HepG2 (cell line): ENCODE measurements at regions not wholly inside any gene's neighbourhood (a gene's known extent, or its start where the extent isn't known, plus 50 kb on each side); places are given as distances from the start of the nearest gene placed in this dataset.

ENCODE experiments used
- ATAC-seq: fragments of 200-7000 bp; cut with Tn5 transposase; 3 replicates; pipeline ENCODE4 v1.9.1; 2020; ENCODE audit warnings: mild to moderate bottlenecking, moderate library complexity
- BruUV-seq: library from RNA; stranded (reverse); fragments of 400-500 nt; replicated peaks from 2 replicates; lab custom pipeline; 2021; lab: Mats Ljungman, UMichigan
- CTCF ChIA-PET: fragments of 300-600 bp; formaldehyde crosslinking; extraction: SDS; loops from one replicate; lab custom pipeline; 2021; ENCODE audit warnings: low total read pairs, inconsistent platforms, low intra/inter-chr PET ratio; lab: Yijun Ruan, JAX
- POLR2A ChIA-PET: fragments of 350-600 bp; sonication (Branson Sonifier 250); formaldehyde crosslinking; loops from one replicate; lab custom pipeline; 2020; ENCODE audit warnings: antibody characterized with exemption, inconsistent platforms; lab: Yijun Ruan, JAX
- DNase-seq: peaks from one replicate; pipeline ENCODE4 v3.0.0-alpha.2; 2015; ENCODE audit warnings: low spot score
- FAIRE-seq: peaks from 3 replicates; lab custom pipeline; 2011; peaks lifted over from hg19 to GRCh38; lab: Jason Lieb, UNC
- H2AFZ ChIP-seq: one replicate; pipeline ENCODE4 v1.6.1; 2011; ENCODE audit warnings: low read length, inconsistent platforms
- H3K27ac ChIP-seq: fragments of 300-600 bp; 3 replicates; pipeline ENCODE4 v1.8.0; 2011; ENCODE audit warnings: mixed run types, mild to moderate bottlenecking, mixed read lengths, low read length, inconsistent platforms; ENCODE audit not compliant: insufficient read depth; ENCODE audit errors: extremely low read length
- H3K27me3 ChIP-seq, 2 experiments: fragments of 200-600 bp in 1 of 2; 2 replicates in 1 of 2; 3 replicates in 1 of 2; pipeline versions ENCODE4 v1.6.0 to v1.8.0; 2011; ENCODE audit warnings: low read length in 2 of 2, mild to moderate bottlenecking in 2 of 2, moderate library complexity in 2 of 2, inconsistent platforms in 1 of 2; ENCODE audit not compliant: insufficient read depth in 2 of 2, control insufficient read depth in 1 of 2
- H3K36me3 ChIP-seq, 2 experiments: fragments of 200-600 bp in 1 of 2; replicated peaks in 1 of 2; 2 replicates in 1 of 2; 3 replicates in 1 of 2; pipeline versions ENCODE4 v1.5.1 to v1.8.0; 2011; ENCODE audit warnings: low read length in 2 of 2, inconsistent platforms in 1 of 2; ENCODE audit not compliant: insufficient read depth in 2 of 2, control insufficient read depth in 1 of 2
- H3K4me1 ChIP-seq: 2 replicates; pipeline ENCODE4 v1.5.1; 2012; ENCODE audit warnings: low read length, inconsistent platforms; ENCODE audit not compliant: insufficient read depth
- H3K4me2 ChIP-seq: 2 replicates; pipeline ENCODE4 v1.6.0; 2011; ENCODE audit warnings: low read depth, low read length, inconsistent platforms
- H3K4me3 ChIP-seq, 3 experiments: fragments of 200-600 bp in 1 of 3; sonication (generic), shearing (Covaris generic) in 1 of 3; replicated peaks in 1 of 3; 2 replicates each; pipeline ENCODE4 v1.5.1; 2011 to 2016; ENCODE audit warnings: low read length in 3 of 3, inconsistent platforms in 2 of 3, low read depth in 2 of 3, mild to moderate bottlenecking in 2 of 3, control low read depth in 1 of 3, mixed read lengths in 1 of 3; ENCODE audit not compliant: insufficient read depth in 1 of 3
- H3K79me2 ChIP-seq: one replicate; pipeline ENCODE4 v1.6.1; 2011; ENCODE audit warnings: low read length, inconsistent platforms; ENCODE audit not compliant: insufficient read depth
- H3K9ac ChIP-seq: 2 replicates; pipeline ENCODE4 v1.6.0; 2011; ENCODE audit warnings: mild to moderate bottlenecking, low read depth, low read length, inconsistent platforms; ENCODE audit not compliant: insufficient read depth
- H3K9me3 ChIP-seq: 2 replicates; pipeline ENCODE4 v1.5.1; 2012; ENCODE audit warnings: mild to moderate bottlenecking, low read length
- H4K20me1 ChIP-seq: 2 replicates; pipeline ENCODE4 v1.6.0; 2011; ENCODE audit warnings: inconsistent platforms, mild to moderate bottlenecking, low read length, moderate library complexity; ENCODE audit not compliant: insufficient read depth
- CHCHD3 ChIP-seq: sonication (generic); formaldehyde crosslinking; IDR thresholded peaks from 2 replicates; pipeline ENCODE4 v1.8.0; 2022; ENCODE audit warnings: mild to moderate bottlenecking, missing genetic modification reagents, moderate library complexity
- EED ChIP-seq: sonication (generic); formaldehyde crosslinking; IDR thresholded peaks from 2 replicates; pipeline ENCODE4 v1.5.0; 2020; ENCODE audit warnings: mild to moderate bottlenecking, missing genetic modification reagents
- EP300 ChIP-seq, 3 experiments: sonication (generic) in 1 of 3; formaldehyde crosslinking in 1 of 3; IDR thresholded peaks; 2 replicates each; pipeline versions ENCODE4 v1.5.1 to v1.6.1; 2011 to 2020; ENCODE audit warnings: low read depth in 2 of 3, low read length in 2 of 3, borderline replicate concordance in 1 of 3, improper control_type of control experiment in 1 of 3, mild to moderate bottlenecking in 1 of 3, missing genetic modification reagents in 1 of 3, moderate library complexity in 1 of 3
- FOSL1 ChIP-seq: sonication (generic); formaldehyde crosslinking; IDR thresholded peaks from 2 replicates; pipeline ENCODE4 v1.9.0; 2021; ENCODE audit warnings: missing genetic modification reagents, borderline replicate concordance
- HCFC1 ChIP-seq: fragments of 150-350 bp; IDR thresholded peaks from 2 replicates; pipeline ENCODE4 v1.6.1; 2014; ENCODE audit warnings: low read depth, low read length
- HES4 ChIP-seq: sonication (generic); formaldehyde crosslinking; IDR thresholded peaks from 2 replicates; pipeline ENCODE4 v1.9.0; 2021; ENCODE audit warnings: mild to moderate bottlenecking, missing genetic modification reagents, borderline replicate concordance
- PHF5A ChIP-seq: IDR thresholded peaks from one replicate; pipeline ENCODE4 v1.6.1; 2018; ENCODE audit warnings: low read depth, missing genetic modification reagents; ENCODE audit not compliant: unreplicated experiment
- SALL2 ChIP-seq: sonication (generic); formaldehyde crosslinking; IDR thresholded peaks from 2 replicates; pipeline ENCODE4 v1.8.1; 2023; ENCODE audit warnings: mild to moderate bottlenecking, missing genetic modification reagents, inconsistent platforms
- SRSF1 ChIP-seq: fragments of 200-400 bp; formaldehyde crosslinking; optimal IDR thresholded peaks from 2 replicates; pipeline ENCODE3; 2017; ENCODE audit warnings: mild to moderate bottlenecking, low read depth, low read length, moderate library complexity
- SRY ChIP-seq: sonication (generic); formaldehyde crosslinking; IDR thresholded peaks from 2 replicates; pipeline ENCODE4 v1.8.0; 2022; ENCODE audit warnings: mild to moderate bottlenecking, missing genetic modification reagents
- TBX2 ChIP-seq: sonication (generic); formaldehyde crosslinking; IDR thresholded peaks from 2 replicates; pipeline ENCODE4 v1.5.0; 2020; ENCODE audit warnings: missing genetic modification reagents, mild to moderate bottlenecking, borderline replicate concordance
- ZNF326 ChIP-seq: sonication (generic); formaldehyde crosslinking; IDR thresholded peaks from 2 replicates; pipeline ENCODE4 v1.4.0; 2020; ENCODE audit warnings: missing genetic modification reagents, borderline replicate concordance
- ZNF605 ChIP-seq: sonication (generic); formaldehyde crosslinking; IDR thresholded peaks from 2 replicates; pipeline ENCODE4 v1.8.0; 2022; ENCODE audit warnings: mild to moderate bottlenecking, missing genetic modification reagents
- WGBS: methylation state at CpG from one replicate; pipeline ENCODE4 v1.1.6; 2017; ENCODE audit warnings: low lambda C conversion rate; 5-methylcytosine and 5-hydroxymethylcytosine counted together
- in situ Hi-C: cut with HindIII; loops from 2 replicates; pipeline ENCODE4 v1.10.0; 2017; ENCODE audit warnings: low pct_unique_long_range_greater_than_20kb; ENCODE audit not compliant: extremely low pct_ligation_motif_present
- intact Hi-C: fragments of 100-400 bp; cut with micrococcal nuclease; formaldehyde crosslinking; loops from one replicate; pipeline ENCODE4 v1.10.0; 2022; ENCODE audit not compliant: unreplicated experiment
- TF ChIP-seq, protein P1 (sequence below): sonication (generic); formaldehyde crosslinking; IDR thresholded peaks from 2 replicates; pipeline ENCODE4 v1.4.0; 2020; ENCODE audit warnings: missing genetic modification reagents; ENCODE audit errors: not compliant biosample characterization
- TF ChIP-seq, protein P2 (sequence below): sonication (generic); formaldehyde crosslinking; IDR thresholded peaks from 2 replicates; pipeline ENCODE4 v1.5.0; 2020; ENCODE audit warnings: missing genetic modification reagents, mild to moderate bottlenecking, borderline replicate concordance

DNA sequence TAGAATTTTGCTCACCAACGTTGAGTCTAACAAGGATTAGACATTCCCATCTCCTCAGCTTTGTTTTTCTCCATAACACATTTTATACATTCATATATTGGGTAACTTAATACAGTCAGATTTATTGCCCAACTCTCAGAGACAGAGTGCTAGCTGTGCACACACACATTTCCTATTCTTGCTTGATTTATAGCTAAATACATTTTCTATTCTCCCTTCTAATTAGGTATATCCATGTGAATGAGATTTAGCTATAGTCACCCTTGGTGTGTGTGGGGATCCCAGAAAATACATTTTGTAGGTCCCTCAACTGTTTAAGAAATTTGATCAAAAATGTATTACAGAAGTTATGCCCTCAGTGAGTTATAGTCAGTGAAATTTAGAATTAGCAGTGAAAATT, 715.4 kb downstream of the NSUN3 start (continued):
- TF ChIP-seq, protein P1, sequence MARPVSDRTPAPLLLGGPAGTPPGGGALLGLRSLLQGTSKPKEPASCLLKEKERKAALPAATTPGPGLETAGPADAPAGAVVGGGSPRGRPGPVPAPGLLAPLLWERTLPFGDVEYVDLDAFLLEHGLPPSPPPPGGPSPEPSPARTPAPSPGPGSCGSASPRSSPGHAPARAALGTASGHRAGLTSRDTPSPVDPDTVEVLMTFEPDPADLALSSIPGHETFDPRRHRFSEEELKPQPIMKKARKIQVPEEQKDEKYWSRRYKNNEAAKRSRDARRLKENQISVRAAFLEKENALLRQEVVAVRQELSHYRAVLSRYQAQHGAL (CRISPR knock-in tag): no peak
- TF ChIP-seq CHCHD3: no peak
- TF ChIP-seq SALL2 (CRISPR knock-in tag): no peak
- TF ChIP-seq FOSL1 (CRISPR knock-in tag): no peak
- no peak for TF ChIP-seq ZNF605 (CRISPR knock-in tag)
- no peak for TF ChIP-seq TBX2 (CRISPR knock-in tag)
- TF ChIP-seq, protein P2, sequence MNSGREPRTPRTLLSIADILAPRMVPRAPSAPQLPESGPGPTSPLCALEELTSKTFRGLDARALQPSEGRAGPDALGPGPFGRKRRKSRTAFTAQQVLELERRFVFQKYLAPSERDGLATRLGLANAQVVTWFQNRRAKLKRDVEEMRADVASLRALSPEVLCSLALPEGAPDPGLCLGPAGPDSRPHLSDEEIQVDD (CRISPR knock-in tag): no peak
- TF ChIP-seq HES4 (CRISPR knock-in tag): no peak

DNA sequence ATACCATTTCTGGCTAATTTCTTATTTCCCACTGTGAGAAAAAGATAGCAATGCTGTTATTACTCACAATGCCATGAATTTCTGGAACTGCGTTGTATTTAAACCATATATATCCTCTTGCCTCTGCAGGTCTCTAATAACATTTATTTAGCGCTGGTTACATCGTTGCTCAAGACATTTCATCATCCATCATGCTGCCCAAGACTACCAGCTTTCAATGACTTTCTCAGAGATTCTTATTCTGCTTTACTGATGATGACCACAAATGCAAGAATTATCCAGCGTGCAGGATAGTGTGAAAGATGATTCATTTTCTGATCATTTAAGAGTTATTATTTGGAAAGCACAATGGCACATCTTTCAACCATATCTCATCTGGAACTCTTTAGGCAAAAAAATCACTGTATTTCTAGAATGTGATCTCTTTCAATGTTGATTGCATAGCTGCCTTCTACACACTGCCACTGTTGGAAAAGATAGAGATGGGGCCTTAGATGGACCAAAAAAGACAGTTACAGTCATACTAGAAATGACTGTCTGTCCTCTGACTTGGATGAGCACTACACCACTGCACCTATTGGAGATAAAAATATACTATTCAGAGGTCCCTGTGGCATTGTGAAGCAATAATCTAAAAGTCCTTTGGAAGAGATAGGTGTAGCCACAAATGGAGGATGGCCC, 716.1 kb downstream of the NSUN3 start:
- no TSS peak for BruUV-seq

More for the DNA sequence above, 716.1 kb downstream of the NSUN3 start:
- no peaks in the 10 kb centered on the region for H3K27me3 ChIP-seq
- H4K20me1 ChIP-seq: no peaks in the 10 kb centered on the region
- intact Hi-C loops: no loop called here
- ATAC-seq (no peak), DNase-seq (no peak), FAIRE-seq (no peak)
- POLR2A ChIA-PET: no interaction called here
- no peak overlapping the region for H3K27ac ChIP-seq
- H3K4me1 ChIP-seq: no peaks in the 10 kb centered on the region
- WGBS: 21% methylated on average over 4 of the region's 4 CpGs
- in situ Hi-C loops: no loop called here
- no peak overlapping the region for H3K4me2 ChIP-seq
- no peak overlapping the region for H3K4me3 ChIP-seq
- no peaks in the 10 kb centered on the region for H3K79me2 ChIP-seq
- TF ChIP-seq HCFC1 (no peak), SRSF1 (no peak), PHF5A (CRISPR knock-in tag) (no peak), SRY (CRISPR knock-in tag) (no peak), EED (CRISPR knock-in tag) (no peak), ZNF326 (CRISPR knock-in tag) (no peak), EP300 (IDR thresholded peaks at IDR 0.05; ENCODE audit: low read depth in 2 of 2, low read length in 2 of 2) (no peak), EP300 (CRISPR knock-in tag; IDR thresholded peaks at IDR 0.05; ENCODE audit: borderline replicate concordance) (no peak)
- H3K36me3 ChIP-seq: no peaks in the 10 kb centered on the region
- CTCF ChIA-PET: no interaction called here
- H2AFZ ChIP-seq: no peak overlapping the region
- H3K9ac ChIP-seq: no peak overlapping the region
- H3K9me3 ChIP-seq: no peaks in the 10 kb centered on the region
